WTC11 (cell line): ENCODE measurements at regions not wholly inside any gene's neighbourhood (a gene's known extent, or its start where the extent isn't known, plus 50 kb on each side); places are given as distances from the start of the nearest gene placed in this dataset.

Experiments
- ATAC-seq: fragments of 200-7000 bp; cut with Tn5 transposase; 2 replicates; pipeline ENCODE4 v1.10.0; 2021; ENCODE audit warnings: mild to moderate bottlenecking, moderate library complexity
- CTCF ChIA-PET: fragments of 300-600 bp; sonication (Branson Sonifier 250); formaldehyde crosslinking; loops from one replicate; lab custom pipeline; 2021; ENCODE audit warnings: antibody characterized with exemption; lab: Charles Lee
- POLR2A ChIA-PET: fragments of 350-600 bp; sonication (Branson Sonifier 250); formaldehyde crosslinking; loops from one replicate; lab custom pipeline; 2021; ENCODE audit warnings: antibody characterized with exemption; lab: Charles Lee
- DNase-seq: peaks from one replicate; pipeline ENCODE4 v3.0.0; 2021; ENCODE audit warnings: low spot score
- H3K27ac Mint-ChIP-seq: 2 replicates; pipeline ENCODE4 v1.8.0; 2021; ENCODE audit warnings: mixed read lengths
- H3K27me3 Mint-ChIP-seq: 2 replicates; pipeline ENCODE4 v1.8.0; 2021; ENCODE audit warnings: low read depth, mild to moderate bottlenecking, moderate library complexity, mixed read lengths
- H3K36me3 Mint-ChIP-seq: 2 replicates; pipeline ENCODE4 v1.8.0; 2021; ENCODE audit warnings: mixed read lengths
- H3K4me1 Mint-ChIP-seq: 2 replicates; pipeline ENCODE4 v1.8.0; 2022; ENCODE audit warnings: mixed read lengths
- H3K4me3 Mint-ChIP-seq: 2 replicates; pipeline ENCODE4 v1.8.0; 2021; ENCODE audit warnings: mild to moderate bottlenecking, moderate library complexity, mixed read lengths
- H3K9me3 Mint-ChIP-seq: 2 replicates; pipeline ENCODE4 v1.8.0; 2021; ENCODE audit warnings: mixed read lengths
- ELF4 ChIP-seq: sonication (generic); formaldehyde crosslinking; IDR thresholded peaks from 2 replicates; pipeline ENCODE4 v1.8.1; 2022; ENCODE audit warnings: low read depth, mild to moderate bottlenecking, moderate library complexity, missing genetic modification reagents
- EMX1 ChIP-seq: fragments of 250-450 bp; sonication (Bioruptor Pico); IDR thresholded peaks from 2 replicates; pipeline ENCODE4 v1.8.0; 2021; ENCODE audit warnings: mild to moderate bottlenecking
- ESRRA ChIP-seq: sonication (generic); formaldehyde crosslinking; IDR thresholded peaks from 2 replicates; pipeline ENCODE4 v1.8.1; 2022; ENCODE audit warnings: mild to moderate bottlenecking, missing genetic modification reagents, borderline replicate concordance
- FOXJ3 ChIP-seq: sonication (generic); formaldehyde crosslinking; IDR thresholded peaks from 2 replicates; pipeline ENCODE4 v1.9.0; 2021; ENCODE audit warnings: missing genetic modification reagents, mild to moderate bottlenecking, borderline replicate concordance
- FOXK1 ChIP-seq: sonication (generic); formaldehyde crosslinking; IDR thresholded peaks from 2 replicates; pipeline ENCODE4 v1.8.0; 2022; ENCODE audit warnings: mild to moderate bottlenecking, moderate library complexity, missing genetic modification reagents
- GABPB1 ChIP-seq: sonication (generic); formaldehyde crosslinking; IDR thresholded peaks from 2 replicates; pipeline ENCODE4 v1.8.1; 2023; ENCODE audit warnings: mild to moderate bottlenecking, missing genetic modification reagents
- HMGA2 ChIP-seq: fragments of 250-450 bp; sonication (Bioruptor Pico); IDR thresholded peaks from 2 replicates; pipeline ENCODE4 v1.4.0; 2021; ENCODE audit warnings: mild to moderate bottlenecking, moderate library complexity
- JUN ChIP-seq: sonication (generic); formaldehyde crosslinking; IDR thresholded peaks from 2 replicates; pipeline ENCODE4 v1.8.0; 2023; ENCODE audit warnings: mild to moderate bottlenecking, missing genetic modification reagents
- MXD4 ChIP-seq: fragments of 250-450 bp; sonication (Bioruptor Pico); IDR thresholded peaks from 2 replicates; pipeline ENCODE4 v1.8.0; 2021; ENCODE audit warnings: mild to moderate bottlenecking, moderate library complexity, borderline replicate concordance
- NFYB ChIP-seq: sonication (generic); formaldehyde crosslinking; conservative IDR thresholded peaks from 2 replicates; pipeline ENCODE4 v1.8.0; 2022; ENCODE audit warnings: low read depth, missing genetic modification reagents
- OVOL2 ChIP-seq: fragments of 250-450 bp; sonication (Bioruptor Pico); IDR thresholded peaks from 2 replicates; pipeline ENCODE4 v1.9.0; 2021; ENCODE audit warnings: mild to moderate bottlenecking, borderline replicate concordance
- SMAD3 ChIP-seq: sonication (generic); formaldehyde crosslinking; IDR thresholded peaks from 2 replicates; pipeline ENCODE4 v1.8.0; 2022; ENCODE audit warnings: missing genetic modification reagents, mild to moderate bottlenecking, borderline replicate concordance
- SMAD4 ChIP-seq: sonication (generic); formaldehyde crosslinking; IDR thresholded peaks from 2 replicates; pipeline ENCODE4 v1.8.0; 2022; ENCODE audit warnings: mild to moderate bottlenecking, missing genetic modification reagents
- TCF7 ChIP-seq: sonication (generic); formaldehyde crosslinking; IDR thresholded peaks from 2 replicates; pipeline ENCODE4 v1.8.0; 2022; ENCODE audit warnings: mild to moderate bottlenecking, low read depth, missing genetic modification reagents, moderate library complexity
- TEAD1 ChIP-seq: sonication (generic); formaldehyde crosslinking; IDR thresholded peaks from 2 replicates; pipeline ENCODE4 v1.8.0; 2022; ENCODE audit warnings: mild to moderate bottlenecking, missing genetic modification reagents
- TP53 ChIP-seq: sonication (generic); formaldehyde crosslinking; IDR thresholded peaks from 2 replicates; pipeline ENCODE4 v1.8.1; 2023; ENCODE audit warnings: mild to moderate bottlenecking, missing genetic modification reagents
- ZNF121 ChIP-seq: sonication (generic); formaldehyde crosslinking; IDR thresholded peaks from 2 replicates; pipeline ENCODE4 v1.8.0; 2023; ENCODE audit warnings: missing genetic modification reagents
- ZNF138 ChIP-seq: sonication (generic); formaldehyde crosslinking; conservative IDR thresholded peaks from 2 replicates; pipeline ENCODE4 v1.8.1; 2022; ENCODE audit warnings: mild to moderate bottlenecking, moderate library complexity, missing genetic modification reagents
- ZNF317 ChIP-seq: sonication (generic); formaldehyde crosslinking; IDR thresholded peaks from 2 replicates; pipeline ENCODE4 v1.8.1; 2023; ENCODE audit warnings: low read depth, mild to moderate bottlenecking, moderate library complexity, missing genetic modification reagents, borderline replicate concordance
- ZNF396 ChIP-seq: fragments of 250-450 bp; sonication (Bioruptor Pico); IDR thresholded peaks from 2 replicates; pipeline ENCODE4 v1.8.0; 2021; ENCODE audit warnings: mild to moderate bottlenecking, moderate library complexity, borderline replicate concordance
- ZNF416 ChIP-seq: fragments of 250-450 bp; sonication (Bioruptor Pico); IDR thresholded peaks from 2 replicates; pipeline ENCODE4 v1.9.0; 2021; ENCODE audit warnings: mild to moderate bottlenecking, inconsistent platforms
- ZNF423 ChIP-seq: fragments of 250-450 bp; sonication (Bioruptor Pico); IDR thresholded peaks from 2 replicates; pipeline ENCODE4 v2.1.2; 2022; ENCODE audit warnings: mild to moderate bottlenecking, moderate library complexity
- TF ChIP-seq, protein P1 (sequence below): sonication (generic); formaldehyde crosslinking; IDR thresholded peaks from 2 replicates; pipeline ENCODE4 v1.8.0; 2022; ENCODE audit warnings: mild to moderate bottlenecking, missing genetic modification reagents
- TF ChIP-seq, protein P2 (sequence below): sonication (generic); formaldehyde crosslinking; IDR thresholded peaks from 2 replicates; pipeline ENCODE4 v1.8.1; 2023; ENCODE audit warnings: mild to moderate bottlenecking, missing genetic modification reagents
- TF ChIP-seq, protein P3 (sequence below): sonication (generic); formaldehyde crosslinking; IDR thresholded peaks from 2 replicates; pipeline ENCODE4 v1.8.0; 2022; ENCODE audit warnings: mild to moderate bottlenecking, missing genetic modification reagents
- TF ChIP-seq, protein P4 (sequence below): fragments of 250-450 bp; sonication (Bioruptor Pico); IDR thresholded peaks from 2 replicates; pipeline ENCODE4 v1.8.0; 2021; ENCODE audit warnings: mild to moderate bottlenecking
- TF ChIP-seq, protein P5 (sequence below): sonication (generic); formaldehyde crosslinking; conservative IDR thresholded peaks from 2 replicates; pipeline ENCODE4 v1.8.1; 2022; ENCODE audit warnings: mild to moderate bottlenecking, missing genetic modification reagents
- TF ChIP-seq, protein P6 (sequence below): sonication (generic); formaldehyde crosslinking; IDR thresholded peaks from 2 replicates; pipeline ENCODE4 v1.8.1; 2022; ENCODE audit warnings: missing genetic modification reagents, borderline replicate concordance

DNA sequence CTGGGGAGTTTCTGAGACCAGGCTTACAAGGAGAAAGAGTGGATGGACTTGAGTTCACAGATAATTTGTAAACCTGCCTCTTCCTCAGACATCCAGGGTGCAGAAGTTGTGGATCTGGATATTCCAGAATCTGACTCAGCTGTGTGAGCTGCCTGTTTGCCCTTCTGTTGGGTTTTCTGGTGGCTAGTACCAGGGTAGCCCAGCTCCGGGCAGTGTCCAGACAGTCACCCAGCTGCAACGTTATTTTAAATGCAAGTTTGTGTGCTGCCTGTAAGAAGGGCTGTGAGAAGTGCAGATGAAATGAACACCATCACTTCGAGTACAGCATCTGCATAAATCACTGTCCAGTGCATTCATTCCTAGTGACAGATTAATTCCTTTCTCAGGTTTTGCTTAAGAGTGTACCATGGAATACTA lies 1053.0 kb downstream of the TUSC7 start (continued):
- TF ChIP-seq ZNF317 (CRISPR knock-in tag) (no peak), EMX1 (no peak), SMAD3 (CRISPR knock-in tag) (no peak), ESRRA (no peak), SMAD4 (no peak), ZNF396 (CRISPR knock-in tag) (no peak), TEAD1 (CRISPR knock-in tag) (no peak), TP53 (CRISPR knock-in tag) (no peak)
- TF ChIP-seq, protein P1, sequence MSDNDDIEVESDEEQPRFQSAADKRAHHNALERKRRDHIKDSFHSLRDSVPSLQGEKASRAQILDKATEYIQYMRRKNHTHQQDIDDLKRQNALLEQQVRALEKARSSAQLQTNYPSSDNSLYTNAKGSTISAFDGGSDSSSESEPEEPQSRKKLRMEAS (CRISPR knock-in tag): no peak
- TF ChIP-seq, protein P2, sequence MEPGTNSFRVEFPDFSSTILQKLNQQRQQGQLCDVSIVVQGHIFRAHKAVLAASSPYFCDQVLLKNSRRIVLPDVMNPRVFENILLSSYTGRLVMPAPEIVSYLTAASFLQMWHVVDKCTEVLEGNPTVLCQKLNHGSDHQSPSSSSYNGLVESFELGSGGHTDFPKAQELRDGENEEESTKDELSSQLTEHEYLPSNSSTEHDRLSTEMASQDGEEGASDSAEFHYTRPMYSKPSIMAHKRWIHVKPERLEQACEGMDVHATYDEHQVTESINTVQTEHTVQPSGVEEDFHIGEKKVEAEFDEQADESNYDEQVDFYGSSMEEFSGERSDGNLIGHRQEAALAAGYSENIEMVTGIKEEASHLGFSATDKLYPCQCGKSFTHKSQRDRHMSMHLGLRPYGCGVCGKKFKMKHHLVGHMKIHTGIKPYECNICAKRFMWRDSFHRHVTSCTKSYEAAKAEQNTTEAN (CRISPR knock-in tag): no peak

DNA sequence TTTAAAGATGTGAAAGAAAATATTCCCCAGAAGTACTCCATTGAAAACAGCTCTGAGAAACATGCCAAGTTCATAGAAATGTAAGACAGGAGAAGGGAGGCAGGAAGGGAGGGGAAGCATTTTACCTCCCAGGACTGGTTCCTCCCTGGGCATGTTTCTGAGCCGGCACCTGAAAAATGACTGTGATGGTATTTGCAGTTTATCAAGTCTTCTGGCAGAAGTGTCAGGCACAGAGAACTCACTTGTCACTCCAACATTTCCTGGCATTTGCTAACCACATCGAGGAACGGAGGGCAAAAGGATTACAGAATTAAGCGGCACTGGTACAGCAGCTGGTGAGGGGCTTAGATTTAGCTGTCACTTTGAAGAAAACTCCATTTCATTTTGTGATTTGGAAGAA lies 1054.0 kb downstream of the TUSC7 start:
- Mint-ChIP-seq H3K4me1 (peaks cover 26% of the 10 kb centered on the region), H3K4me3 (no peak overlapping the region), H3K9me3 (peaks cover 5% of the 10 kb centered on the region; the same call in 1 of the 2 replicates), H3K36me3 (no peaks in the 10 kb centered on the region), H3K27ac (no peak overlapping the region), H3K27me3 (no peaks in the 10 kb centered on the region)
- TF ChIP-seq ESRRA (no peak), ZNF138 (CRISPR knock-in tag) (no peak), JUN (CRISPR knock-in tag) (no peak), NFYB (CRISPR knock-in tag) (no peak), SMAD3 (CRISPR knock-in tag) (no peak)
- TF ChIP-seq, protein P3, sequence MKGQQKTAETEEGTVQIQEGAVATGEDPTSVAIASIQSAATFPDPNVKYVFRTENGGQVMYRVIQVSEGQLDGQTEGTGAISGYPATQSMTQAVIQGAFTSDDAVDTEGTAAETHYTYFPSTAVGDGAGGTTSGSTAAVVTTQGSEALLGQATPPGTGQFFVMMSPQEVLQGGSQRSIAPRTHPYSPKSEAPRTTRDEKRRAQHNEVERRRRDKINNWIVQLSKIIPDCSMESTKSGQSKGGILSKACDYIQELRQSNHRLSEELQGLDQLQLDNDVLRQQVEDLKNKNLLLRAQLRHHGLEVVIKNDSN (CRISPR knock-in tag): no peak
- TF ChIP-seq, protein P4, sequence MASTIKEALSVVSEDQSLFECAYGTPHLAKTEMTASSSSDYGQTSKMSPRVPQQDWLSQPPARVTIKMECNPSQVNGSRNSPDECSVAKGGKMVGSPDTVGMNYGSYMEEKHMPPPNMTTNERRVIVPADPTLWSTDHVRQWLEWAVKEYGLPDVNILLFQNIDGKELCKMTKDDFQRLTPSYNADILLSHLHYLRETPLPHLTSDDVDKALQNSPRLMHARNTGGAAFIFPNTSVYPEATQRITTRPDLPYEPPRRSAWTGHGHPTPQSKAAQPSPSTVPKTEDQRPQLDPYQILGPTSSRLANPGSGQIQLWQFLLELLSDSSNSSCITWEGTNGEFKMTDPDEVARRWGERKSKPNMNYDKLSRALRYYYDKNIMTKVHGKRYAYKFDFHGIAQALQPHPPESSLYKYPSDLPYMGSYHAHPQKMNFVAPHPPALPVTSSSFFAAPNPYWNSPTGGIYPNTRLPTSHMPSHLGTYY (CRISPR knock-in tag): no peak
- TF ChIP-seq, protein P5, sequence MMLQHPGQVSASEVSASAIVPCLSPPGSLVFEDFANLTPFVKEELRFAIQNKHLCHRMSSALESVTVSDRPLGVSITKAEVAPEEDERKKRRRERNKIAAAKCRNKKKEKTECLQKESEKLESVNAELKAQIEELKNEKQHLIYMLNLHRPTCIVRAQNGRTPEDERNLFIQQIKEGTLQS (CRISPR knock-in tag): no peak
- POLR2A ChIA-PET: no interaction called here
- DNase-seq (no peak), ATAC-seq (no peak)
- CTCF ChIA-PET: interaction anchor here (0.5 to 1.1 kb wide), 2 partner anchors 109 to 135 kb away, joined by 3 to 4 read pairs; no protein-coding TSS in a partner anchor

DNA sequence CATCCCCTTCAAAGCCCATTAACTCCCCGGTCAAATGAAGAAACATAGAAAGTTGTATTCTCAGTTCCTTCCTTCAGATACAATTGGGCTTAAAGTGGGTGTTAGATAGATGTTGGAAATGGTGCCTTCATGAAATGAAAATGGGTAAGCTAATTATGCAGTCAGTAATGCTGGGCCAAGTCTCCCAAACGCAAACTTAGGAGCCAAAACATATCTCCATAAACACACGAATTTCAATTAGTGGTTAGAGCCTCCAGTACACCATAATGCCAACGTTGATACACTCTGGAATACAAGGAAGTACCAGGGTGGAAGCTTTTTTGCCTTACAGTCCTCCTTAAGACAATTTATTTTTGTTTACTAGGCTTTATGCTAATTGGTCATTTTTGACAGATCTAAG lies 1059.0 kb downstream of the TUSC7 start:
- H3K36me3 Mint-ChIP-seq: no peaks in the 10 kb centered on the region
- no peaks in the 10 kb centered on the region for H3K4me1 Mint-ChIP-seq
- peaks cover 5% of the 10 kb centered on the region; the same call in 1 of the 2 replicates for H3K9me3 Mint-ChIP-seq
- ChIA-PET POLR2A (no interaction called here), CTCF (no interaction called here)
- no peak overlapping the region for H3K27ac Mint-ChIP-seq
- DNase-seq (no peak), ATAC-seq (no peak)
- H3K27me3 Mint-ChIP-seq: no peaks in the 10 kb centered on the region
- no peak overlapping the region for H3K4me3 Mint-ChIP-seq
- no peak for TF ChIP-seq ZNF121 (CRISPR knock-in tag)
- no peak for TF ChIP-seq ZNF416 (CRISPR knock-in tag)
- TF ChIP-seq FOXK1 (CRISPR knock-in tag): no peak
- TF ChIP-seq ELF4 (CRISPR knock-in tag): no peak
- TF ChIP-seq EMX1: no peak
- TF ChIP-seq MXD4 (CRISPR knock-in tag): no peak
- TF ChIP-seq, protein P2 (CRISPR knock-in tag): no peak
- no peak for TF ChIP-seq FOXJ3 (CRISPR knock-in tag)
- TF ChIP-seq OVOL2 (CRISPR knock-in tag): no peak
- TF ChIP-seq HMGA2 (CRISPR knock-in tag): no peak
- TF ChIP-seq GABPB1 (CRISPR knock-in tag): no peak
- TF ChIP-seq TCF7: no peak
- TF ChIP-seq, protein P6, sequence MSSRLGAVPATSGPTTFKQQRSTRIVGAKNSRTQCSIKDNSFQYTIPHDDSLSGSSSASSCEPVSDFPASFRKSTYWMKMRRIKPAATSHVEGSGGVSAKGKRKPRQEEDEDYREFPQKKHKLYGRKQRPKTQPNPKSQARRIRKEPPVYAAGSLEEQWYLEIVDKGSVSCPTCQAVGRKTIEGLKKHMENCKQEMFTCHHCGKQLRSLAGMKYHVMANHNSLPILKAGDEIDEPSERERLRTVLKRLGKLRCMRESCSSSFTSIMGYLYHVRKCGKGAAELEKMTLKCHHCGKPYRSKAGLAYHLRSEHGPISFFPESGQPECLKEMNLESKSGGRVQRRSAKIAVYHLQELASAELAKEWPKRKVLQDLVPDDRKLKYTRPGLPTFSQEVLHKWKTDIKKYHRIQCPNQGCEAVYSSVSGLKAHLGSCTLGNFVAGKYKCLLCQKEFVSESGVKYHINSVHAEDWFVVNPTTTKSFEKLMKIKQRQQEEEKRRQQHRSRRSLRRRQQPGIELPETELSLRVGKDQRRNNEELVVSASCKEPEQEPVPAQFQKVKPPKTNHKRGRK: no peak
- TF ChIP-seq, protein P5 (CRISPR knock-in tag): no peak
- no peak for TF ChIP-seq ZNF423
